T-cell (primary cell): ENCODE measurements at regions not wholly inside any gene's neighbourhood (a gene's known extent, or its start where the extent isn't known, plus 50 kb on each side); places are given as distances from the start of the nearest gene placed in this dataset.
"Not testable (repeated sequence)": the region's sequence is repeated elsewhere in the genome, so short reads cannot be mapped to it uniquely, and the experiment has no call there.

ENCODE experiments used
- ATAC-seq, 4 experiments: fragments of 200-7000 bp in 3 of 4; fragments of 150-1000 bp in 1 of 4; cut with Tn5 transposase; replicated peaks in 1 of 4; 1 replicate in 3 of 4; 2 replicates in 1 of 4; pipeline ENCODE4 v1.10.0; 2021; ENCODE audit warnings: moderate library complexity in 3 of 4, mild to moderate bottlenecking in 2 of 4, moderate number of reproducible peaks in 1 of 4
- CTCF ChIA-PET, 2 donors: fragments of 300-600 bp; sonication (Branson Sonifier 250); formaldehyde crosslinking; loops; one replicate each; lab custom pipeline; 2022; ENCODE audit warnings: antibody characterized with exemption in 2 of 2; lab: Charles Lee
- POLR2A ChIA-PET, 2 donors: fragments of 300-600 bp; sonication (Branson Sonifier 250); formaldehyde crosslinking; loops; one replicate each; lab custom pipeline; 2022; ENCODE audit warnings: antibody characterized with exemption in 2 of 2; lab: Charles Lee
- DNase-seq, 35 experiments: peaks; one replicate each; pipeline versions ENCODE4 v3.0.0 to v3.0.0-alpha.2; 2013 to 2023
- H3K27ac ChIP-seq: one replicate; pipeline ENCODE4 v1.5.1; 2013; ENCODE audit warnings: low read length
- H3K27me3 ChIP-seq, 2 experiments: replicated peaks in 1 of 2; 1 replicate in 1 of 2; 2 replicates in 1 of 2; pipeline versions ENCODE4 v1.6.1 to v1.7.0; 2013; ENCODE audit warnings: low read length in 1 of 2, mixed read lengths in 1 of 2; ENCODE audit not compliant: control insufficient read depth in 2 of 2, insufficient read depth in 2 of 2; ENCODE audit errors: extremely low read depth in 1 of 2
- H3K36me3 ChIP-seq, 2 donors: 1 replicate in 1 of 2; 2 replicates in 1 of 2; pipeline versions ENCODE4 v1.6.1 to v1.7.0; 2013; ENCODE audit warnings: low read length in 1 of 2; ENCODE audit not compliant: control insufficient read depth in 2 of 2, insufficient read depth in 1 of 2; ENCODE audit errors: extremely low read depth in 1 of 2
- H3K4me1 ChIP-seq, 2 experiments: 1 replicate in 1 of 2; 2 replicates in 1 of 2; pipeline versions ENCODE4 v1.6.1 to v1.7.0; 2013; ENCODE audit warnings: low read length in 2 of 2, mixed read lengths in 1 of 2; ENCODE audit not compliant: insufficient read depth in 2 of 2, control insufficient read depth in 1 of 2; ENCODE audit errors: extremely low read depth in 1 of 2
- H3K4me3 ChIP-seq, 2 donors: 1 replicate in 1 of 2; 2 replicates in 1 of 2; pipeline versions ENCODE4 v1.5.1 to v1.7.0; 2013; ENCODE audit warnings: mild to moderate bottlenecking in 2 of 2, low read length in 1 of 2, moderate library complexity in 1 of 2; ENCODE audit not compliant: control insufficient read depth in 1 of 2; ENCODE audit errors: extremely low read depth in 1 of 2
- H3K9me3 ChIP-seq: 2 replicates; pipeline ENCODE4 v1.7.0; 2013
- H3K27ac Mint-ChIP-seq, 2 donors: one replicate each; pipeline ENCODE4 v1.8.0; 2020 to 2021; ENCODE audit warnings: mild to moderate bottlenecking in 2 of 2, mixed read lengths in 2 of 2
- H3K27me3 Mint-ChIP-seq, 2 donors: one replicate each; pipeline ENCODE4 v1.8.0; 2021 to 2022; ENCODE audit warnings: mixed read lengths in 2 of 2
- H3K36me3 Mint-ChIP-seq: one replicate; pipeline ENCODE4 v1.8.0; 2021; ENCODE audit warnings: mixed read lengths
- H3K4me1 Mint-ChIP-seq, 3 donors: one replicate each; pipeline ENCODE4 v1.8.0; 2020 to 2022; ENCODE audit warnings: mixed read lengths in 3 of 3, mild to moderate bottlenecking in 1 of 3
- H3K4me3 Mint-ChIP-seq, 3 donors: one replicate each; pipeline ENCODE4 v1.8.0; 2020 to 2022; ENCODE audit warnings: mild to moderate bottlenecking in 3 of 3, mixed read lengths in 3 of 3, moderate library complexity in 3 of 3
- H3K9me3 Mint-ChIP-seq, 3 donors: one replicate each; pipeline ENCODE4 v1.8.0; 2020 to 2022; ENCODE audit warnings: mixed read lengths in 3 of 3
- WGBS: methylation state at CpG from one replicate; pipeline ENCODE4 v1.1.5; 2013; ENCODE audit warnings: missing lambda C conversion rate; ENCODE audit not compliant: insufficient coverage; 5-methylcytosine and 5-hydroxymethylcytosine counted together

GRCh38 chr10:55740767-55741166 is 620.3 kb downstream of the ZWINT start:
- ATAC-seq, H3K27ac Mint-ChIP-seq, H3K36me3 Mint-ChIP-seq, H3K36me3 ChIP-seq, CTCF ChIA-PET, DNase-seq, H3K27me3 ChIP-seq, H3K4me1 Mint-ChIP-seq, H3K4me3 ChIP-seq, H3K9me3 ChIP-seq, H3K4me3 Mint-ChIP-seq, POLR2A ChIA-PET, H3K4me1 ChIP-seq, H3K27ac ChIP-seq, H3K27me3 Mint-ChIP-seq: not testable (repeated sequence)
- no CpG with 5 or more reads among the region's 2 CpGs for WGBS
- H3K9me3 Mint-ChIP-seq = peaks cover 9 to 18% (median 13%) of the 10 kb centered on the region in 3 donors

- WGBS = 78% methylated on average over 1 of the region's 2 CpGs
- peaks cover 9 to 18% (median 13%) of the 10 kb centered on the region in 3 donors for H3K9me3 Mint-ChIP-seq
- no peaks in the 10 kb centered on the region for H3K4me1 ChIP-seq
- H3K4me3 Mint-ChIP-seq = no peak overlapping the region
- H3K36me3 ChIP-seq = no peaks in the 10 kb centered on the region
- no peaks in the 10 kb centered on the region for H3K27me3 ChIP-seq
- H3K4me1 Mint-ChIP-seq = no peaks in the 10 kb centered on the region
- H3K27ac ChIP-seq = no peak overlapping the region
- no peaks in the 10 kb centered on the region for H3K9me3 ChIP-seq
- DNase-seq (no peak), ATAC-seq (no peak)
- H3K36me3 Mint-ChIP-seq = no peaks in the 10 kb centered on the region
- no peak overlapping the region for H3K4me3 ChIP-seq
- no peaks in the 10 kb centered on the region for H3K27me3 Mint-ChIP-seq
- no peak overlapping the region for H3K27ac Mint-ChIP-seq
- ChIA-PET POLR2A (no interaction called here), CTCF (no interaction called here)
Observed at GRCh38 chr10:55740110-55740509, 620.9 kb downstream of the ZWINT start.

DNA sequence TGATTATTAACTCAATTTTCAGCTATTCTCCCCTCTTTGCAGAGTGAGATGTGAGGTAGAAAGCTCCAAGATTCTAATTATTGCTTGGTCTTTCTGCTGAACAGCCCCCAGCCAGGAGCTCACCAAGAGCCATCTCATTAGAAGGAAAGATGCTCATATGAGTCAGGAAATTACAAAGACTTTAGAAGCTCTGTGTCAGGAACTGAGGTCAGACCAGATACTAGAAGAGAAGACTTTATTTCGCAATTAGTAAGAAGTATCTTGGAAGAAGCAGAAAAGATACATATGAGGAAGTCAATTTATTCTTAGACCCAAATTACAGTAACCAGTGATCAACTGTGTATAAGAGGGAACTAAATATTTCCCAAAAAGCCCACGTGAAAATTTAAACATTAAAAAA is 626.9 kb downstream of the ZWINT start:
- DNase-seq = no peak
- WGBS = no CpG with 5 or more reads among the region's 2 CpGs
- POLR2A ChIA-PET = no interaction called here
- Mint-ChIP-seq H3K4me1 (no peaks in the 10 kb centered on the region), H3K4me3 (no peak overlapping the region), H3K27ac (no peak overlapping the region), H3K36me3 (no peaks in the 10 kb centered on the region), H3K27me3 (no peaks in the 10 kb centered on the region), H3K9me3 (peaks cover 0 to 14% (median 11%) of the 10 kb centered on the region in 3 donors)
- no peaks in the 10 kb centered on the region for H3K9me3 ChIP-seq
- H3K36me3 ChIP-seq = no peaks in the 10 kb centered on the region
- H3K27me3 ChIP-seq = no peaks in the 10 kb centered on the region
- CTCF ChIA-PET = no interaction called here
- no peak overlapping the region for H3K4me3 ChIP-seq
- no peak overlapping the region for H3K27ac ChIP-seq
- ATAC-seq = no peak
- H3K4me1 ChIP-seq = no peaks in the 10 kb centered on the region

GRCh38 chr10:55704950-55705349 is 656.1 kb downstream of the ZWINT start:
- no peaks in the 10 kb centered on the region for H3K9me3 ChIP-seq
- no peak overlapping the region for H3K4me3 Mint-ChIP-seq
- CTCF ChIA-PET = no interaction called here
- no peak overlapping the region for H3K27ac ChIP-seq
- no peak overlapping the region for H3K4me3 ChIP-seq
- no peaks in the 10 kb centered on the region for H3K4me1 Mint-ChIP-seq
- peaks cover 11 to 16% (median 11%) of the 10 kb centered on the region in 3 donors for H3K9me3 Mint-ChIP-seq
- no peaks in the 10 kb centered on the region for H3K36me3 Mint-ChIP-seq
- no peaks in the 10 kb centered on the region for H3K36me3 ChIP-seq
- DNase-seq (no peak), ATAC-seq (no peak)
- H3K27me3 ChIP-seq = no peaks in the 10 kb centered on the region
- no peaks in the 10 kb centered on the region for H3K27me3 Mint-ChIP-seq
- WGBS = no CpG with 5 or more reads among the region's 2 CpGs
- POLR2A ChIA-PET = no interaction called here
- no peak overlapping the region for H3K27ac Mint-ChIP-seq
- H3K4me1 ChIP-seq = no peaks in the 10 kb centered on the region

DNA sequence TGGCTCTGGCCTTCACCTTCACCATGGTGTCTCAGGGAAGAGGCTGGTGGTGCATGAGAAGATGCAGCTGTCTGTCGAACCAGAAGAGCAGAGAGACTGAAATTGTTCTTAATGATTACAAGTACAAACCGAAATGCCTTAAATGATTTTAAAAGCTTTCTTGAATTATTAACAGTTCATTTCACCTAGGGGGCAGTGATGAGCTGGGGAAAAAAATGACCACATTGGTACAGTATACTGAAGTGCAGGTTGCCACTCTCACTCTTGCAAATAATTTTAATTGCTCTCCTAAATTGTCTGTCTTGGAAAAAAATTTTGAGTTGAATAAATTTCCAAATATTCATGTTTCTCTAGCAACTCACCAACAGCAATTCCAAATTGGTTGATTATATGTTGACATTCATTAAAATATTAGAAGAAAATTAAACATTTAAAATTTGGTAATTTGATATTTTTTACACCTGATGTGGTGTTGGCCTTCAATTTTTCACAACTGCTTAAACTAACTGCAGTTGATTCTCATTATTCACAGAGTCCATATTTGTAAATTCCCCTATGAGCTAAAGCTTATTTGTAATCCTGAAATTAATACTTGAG is 692.6 kb downstream of the ZWINT start:
- Histone ChIP-seq H3K27me3 (no peaks in the 10 kb centered on the region), H3K4me1 (no peaks in the 10 kb centered on the region), H3K36me3 (no peaks in the 10 kb centered on the region), H3K9me3 (no peaks in the 10 kb centered on the region), H3K4me3 (no peak overlapping the region), H3K27ac (no peak overlapping the region)
- Mint-ChIP-seq H3K27me3 (no peaks in the 10 kb centered on the region), H3K4me1 (no peaks in the 10 kb centered on the region), H3K36me3 (no peaks in the 10 kb centered on the region), H3K4me3 (no peak overlapping the region), H3K9me3 (peaks cover 11 to 26% (median 19%) of the 10 kb centered on the region in 3 donors), H3K27ac (no peak overlapping the region)
- no CpG with 5 or more reads among the region's 2 CpGs for WGBS
- DNase-seq (no peak), ATAC-seq (no peak)
- POLR2A ChIA-PET = no interaction called here
- CTCF ChIA-PET = no interaction called here

DNA sequence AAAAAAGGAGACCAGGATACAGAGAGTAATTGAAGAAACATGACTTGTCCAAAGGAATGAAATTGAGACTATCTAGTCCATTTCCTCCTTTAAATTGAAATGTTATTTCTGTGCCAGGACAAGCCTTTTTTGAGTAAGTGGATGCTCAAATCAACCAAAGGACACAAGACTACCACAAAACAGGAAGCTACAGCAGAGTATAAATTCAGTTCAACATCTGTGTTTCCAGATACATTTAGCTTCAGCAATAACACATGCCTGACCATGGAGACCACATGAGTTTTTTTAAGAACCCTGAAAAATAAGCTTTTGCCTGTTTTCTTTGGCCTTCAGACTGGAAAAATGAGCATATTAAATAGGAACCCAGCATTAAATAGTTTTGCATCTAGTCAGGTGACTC is 707.5 kb downstream of the ZWINT start:
- H3K36me3 ChIP-seq = no peaks in the 10 kb centered on the region

DNA sequence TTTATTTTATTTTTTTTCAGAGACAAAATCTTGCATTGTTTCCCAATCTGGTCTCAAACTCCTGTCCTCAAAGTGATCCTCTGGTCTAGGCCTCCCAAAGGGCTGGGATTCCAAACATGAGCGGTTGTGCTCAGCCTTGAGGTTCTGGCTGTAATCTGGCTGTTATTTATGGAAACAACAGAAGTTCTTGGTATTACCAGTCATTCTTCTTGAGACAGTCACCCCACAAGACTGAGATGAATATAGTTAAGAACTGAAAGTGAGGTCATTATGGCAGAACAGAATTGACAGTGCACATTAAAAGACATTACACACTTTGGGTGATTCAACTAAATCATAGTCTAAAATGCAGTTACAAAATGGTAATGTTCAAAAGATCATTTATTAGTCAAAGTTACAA is 719.5 kb downstream of the ZWINT start:
- ATAC-seq = no peak
- Mint-ChIP-seq H3K4me3 (no peak overlapping the region), H3K9me3 (peaks cover 4 to 15% (median 5%) of the 10 kb centered on the region in 3 donors), H3K36me3 (no peaks in the 10 kb centered on the region), H3K27ac (no peak overlapping the region), H3K4me1 (no peaks in the 10 kb centered on the region), H3K27me3 (no peaks in the 10 kb centered on the region)
- DNase-seq = no peak
- ChIA-PET CTCF (no interaction called here), POLR2A (no interaction called here)
- Histone ChIP-seq H3K27me3 (no peaks in the 10 kb centered on the region), H3K9me3 (no peaks in the 10 kb centered on the region), H3K27ac (no peak overlapping the region), H3K4me1 (no peaks in the 10 kb centered on the region), H3K36me3 (no peaks in the 10 kb centered on the region), H3K4me3 (no peak overlapping the region)
- WGBS = 80% methylated on average over 1 of the region's 1 CpG

More for the DNA sequence above, 707.5 kb downstream of the ZWINT start:
- ATAC-seq (no peak), DNase-seq (no peak)
- Histone ChIP-seq H3K27me3 (no peaks in the 10 kb centered on the region), H3K27ac (no peak overlapping the region), H3K4me1 (no peaks in the 10 kb centered on the region), H3K4me3 (no peak overlapping the region), H3K9me3 (no peaks in the 10 kb centered on the region)
- Mint-ChIP-seq H3K4me3 (no peak overlapping the region), H3K9me3 (peaks cover 9 to 28% (median 10%) of the 10 kb centered on the region in 3 donors), H3K4me1 (no peaks in the 10 kb centered on the region), H3K27me3 (no peaks in the 10 kb centered on the region), H3K36me3 (no peaks in the 10 kb centered on the region), H3K27ac (no peak overlapping the region)
- ChIA-PET CTCF (no interaction called here), POLR2A (no interaction called here)
